ENCODE measurements at regions not wholly inside any gene's neighbourhood (a gene's known extent, or its start where the extent isn't known, plus 50 kb on each side); places are given as distances from the start of the nearest gene placed in this dataset.

DNA sequence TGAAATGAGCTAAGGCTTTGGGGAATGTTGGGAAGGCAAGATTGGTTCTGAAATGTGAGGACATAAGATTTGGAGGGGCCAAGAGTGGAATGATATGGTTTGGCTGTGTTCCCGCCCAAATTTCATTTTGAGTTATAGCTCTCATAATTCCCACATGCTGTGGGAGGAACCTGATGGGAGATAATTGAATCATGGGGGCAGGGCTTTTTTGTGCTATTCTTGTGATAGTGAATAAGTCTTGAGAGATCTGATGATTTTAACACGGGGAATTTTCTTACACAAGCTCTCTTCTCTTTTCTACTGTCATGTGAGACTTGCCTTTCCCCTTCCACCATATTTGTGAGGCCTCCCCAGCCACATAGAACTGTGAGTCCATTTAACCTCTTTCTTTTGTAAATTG is 157.6 kb upstream of the C1QTNF7 start:
- intact Hi-C loops (cut with micrococcal nuclease; ENCODE audit: unreplicated experiment) (no loop called here), in situ Hi-C loops (cut with MboI) (no loop called here)
- Histone ChIP-seq H3K4me3 (no peak overlapping the region), H3K4me1 (ENCODE audit: control insufficient read depth, insufficient read depth, low read length) (no peaks in the 10 kb centered on the region), H3K36me3 (ENCODE audit: control insufficient read depth in 2 of 2, insufficient read depth in 2 of 2, low read length in 1 of 2) (no peaks in the 10 kb centered on the region), H3K9ac (ENCODE audit: control insufficient read depth, insufficient read depth, low read length) (no peak overlapping the region), H2AFZ (ENCODE audit: control insufficient read depth, low read depth, low read length) (no peak overlapping the region), H3K27me3 (replicated peaks in 1 of 2; ENCODE audit: control insufficient read depth in 2 of 2, insufficient read depth in 2 of 2, low read length in 1 of 2) (no peaks in the 10 kb centered on the region), H3K9me3 (replicated peaks; ENCODE audit: control insufficient read depth, insufficient read depth, low read length) (no peaks in the 10 kb centered on the region; the same call in 2 of the 3 replicates), H3K27ac (ENCODE audit: control insufficient read depth, insufficient read depth) (no peak overlapping the region), H3K79me2 (ENCODE audit: control insufficient read depth, insufficient read depth, low read length) (no peaks in the 10 kb centered on the region), H3K4me2 (ENCODE audit: control insufficient read depth, insufficient read depth) (no peak overlapping the region), H4K20me1 (ENCODE audit: control insufficient read depth, insufficient read depth) (no peaks in the 10 kb centered on the region)
- SMC1A ChIA-PET (ENCODE audit: uncharacterized antibody, unreplicated experiment), result interaction anchor here (1.4 kb wide), 1 partner anchor 11 kb away, joined by 3 read pairs; no protein-coding TSS in a partner anchor
- no TSS peak for BruUV-seq (replicated peaks)
- DNase-seq (ENCODE audit: low read depth, low spot score), result no peak
- RAD21 ChIA-PET (ENCODE audit: unreplicated experiment), result no interaction called here
- TF ChIP-seq E4F1 (IDR thresholded peaks at IDR 0.05; ENCODE audit: borderline replicate concordance, partially characterized antibody), result no peak
- TF ChIP-seq MTA3 (IDR thresholded peaks at IDR 0.05; ENCODE audit: borderline replicate concordance, low read length), result no peak
- TF ChIP-seq, protein P1, sequence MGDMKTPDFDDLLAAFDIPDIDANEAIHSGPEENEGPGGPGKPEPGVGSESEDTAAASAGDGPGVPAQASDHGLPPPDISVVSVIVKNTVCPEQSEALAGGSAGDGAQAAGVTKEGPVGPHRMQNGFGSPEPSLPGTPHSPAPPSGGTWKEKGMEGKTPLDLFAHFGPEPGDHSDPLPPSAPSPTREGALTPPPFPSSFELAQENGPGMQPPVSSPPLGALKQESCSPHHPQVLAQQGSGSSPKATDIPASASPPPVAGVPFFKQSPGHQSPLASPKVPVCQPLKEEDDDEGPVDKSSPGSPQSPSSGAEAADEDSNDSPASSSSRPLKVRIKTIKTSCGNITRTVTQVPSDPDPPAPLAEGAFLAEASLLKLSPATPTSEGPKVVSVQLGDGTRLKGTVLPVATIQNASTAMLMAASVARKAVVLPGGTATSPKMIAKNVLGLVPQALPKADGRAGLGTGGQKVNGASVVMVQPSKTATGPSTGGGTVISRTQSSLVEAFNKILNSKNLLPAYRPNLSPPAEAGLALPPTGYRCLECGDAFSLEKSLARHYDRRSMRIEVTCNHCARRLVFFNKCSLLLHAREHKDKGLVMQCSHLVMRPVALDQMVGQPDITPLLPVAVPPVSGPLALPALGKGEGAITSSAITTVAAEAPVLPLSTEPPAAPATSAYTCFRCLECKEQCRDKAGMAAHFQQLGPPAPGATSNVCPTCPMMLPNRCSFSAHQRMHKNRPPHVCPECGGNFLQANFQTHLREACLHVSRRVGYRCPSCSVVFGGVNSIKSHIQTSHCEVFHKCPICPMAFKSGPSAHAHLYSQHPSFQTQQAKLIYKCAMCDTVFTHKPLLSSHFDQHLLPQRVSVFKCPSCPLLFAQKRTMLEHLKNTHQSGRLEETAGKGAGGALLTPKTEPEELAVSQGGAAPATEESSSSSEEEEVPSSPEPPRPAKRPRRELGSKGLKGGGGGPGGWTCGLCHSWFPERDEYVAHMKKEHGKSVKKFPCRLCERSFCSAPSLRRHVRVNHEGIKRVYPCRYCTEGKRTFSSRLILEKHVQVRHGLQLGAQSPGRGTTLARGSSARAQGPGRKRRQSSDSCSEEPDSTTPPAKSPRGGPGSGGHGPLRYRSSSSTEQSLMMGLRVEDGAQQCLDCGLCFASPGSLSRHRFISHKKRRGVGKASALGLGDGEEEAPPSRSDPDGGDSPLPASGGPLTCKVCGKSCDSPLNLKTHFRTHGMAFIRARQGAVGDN (IDR thresholded peaks at IDR 0.05), result no peak
- no peak for TF ChIP-seq HDAC6 (IDR thresholded peaks at IDR 0.05; ENCODE audit: unreplicated experiment)
- TF ChIP-seq SMARCA5 (IDR thresholded peaks at IDR 0.05), result no peak
- TF ChIP-seq, protein P2, sequence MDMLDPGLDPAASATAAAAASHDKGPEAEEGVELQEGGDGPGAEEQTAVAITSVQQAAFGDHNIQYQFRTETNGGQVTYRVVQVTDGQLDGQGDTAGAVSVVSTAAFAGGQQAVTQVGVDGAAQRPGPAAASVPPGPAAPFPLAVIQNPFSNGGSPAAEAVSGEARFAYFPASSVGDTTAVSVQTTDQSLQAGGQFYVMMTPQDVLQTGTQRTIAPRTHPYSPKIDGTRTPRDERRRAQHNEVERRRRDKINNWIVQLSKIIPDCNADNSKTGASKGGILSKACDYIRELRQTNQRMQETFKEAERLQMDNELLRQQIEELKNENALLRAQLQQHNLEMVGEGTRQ (IDR thresholded peaks at IDR 0.05; ENCODE audit: borderline replicate concordance, low read depth, low read length), result no peak
- no peak for TF ChIP-seq SP1 (IDR thresholded peaks at IDR 0.05; ENCODE audit: low read depth, low read length)
- no peak for TF ChIP-seq TAF1 (IDR thresholded peaks at IDR 0.05; ENCODE audit: borderline replicate concordance, low read depth, low read length)
- 0% methylated on average over 2 of the region's 2 CpGs for WGBS (ENCODE audit: insufficient coverage, insufficient replicate concordance, low lambda C conversion rate, missing lambda C conversion rate)
- ATAC-seq, result no peak
- CTCF ChIA-PET, result interaction anchor here (1.4 kb wide), 1 partner anchor 17 kb away, joined by 3 read pairs; no protein-coding TSS in a partner anchor
- POLR2A ChIA-PET, result no interaction called here
- FAIRE-seq, result no peak
